SU-DHL-6 (cell line): ENCODE measurements at regions not wholly inside any gene's neighbourhood (a gene's known extent, or its start where the extent isn't known, plus 50 kb on each side); places are given as distances from the start of the nearest gene placed in this dataset.

Source experiments
- H2AFZ ChIP-seq: fragments of 200-600 bp; sonication (generic); 2 replicates; pipeline ENCODE4 v1.6.1; 2014; ENCODE audit warnings: low read depth, mild to moderate bottlenecking, moderate library complexity, mixed read lengths, antibody characterized with exemption, low read length; ENCODE audit not compliant: severe bottlenecking
- H3F3A ChIP-seq: fragments of 200-600 bp; shearing (Covaris generic); 2 replicates; pipeline ENCODE4 v1.6.0; 2016; ENCODE audit warnings: antibody characterized with exemption, mild to moderate bottlenecking; ENCODE audit not compliant: insufficient read depth
- H3K27ac ChIP-seq: fragments of 200-600 bp; sonication (generic); 2 replicates; pipeline ENCODE4 v1.5.1; 2016; ENCODE audit warnings: low read depth, mild to moderate bottlenecking, low read length, moderate library complexity, mixed read lengths
- H3K27me3 ChIP-seq: fragments of 200-600 bp; sonication (generic), shearing (Covaris generic); 2 replicates; pipeline ENCODE4 v1.6.0; 2014; ENCODE audit warnings: mild to moderate bottlenecking, low read length
- H3K36me3 ChIP-seq: fragments of 200-600 bp; sonication (generic); 2 replicates; pipeline ENCODE4 v1.6.1; 2014; ENCODE audit warnings: mild to moderate bottlenecking, low read length, mixed read lengths
- H3K4me2 ChIP-seq: fragments of 300-600, 200-600 bp; shearing (Covaris generic), sonication (generic); 2 replicates; pipeline ENCODE4 v1.6.0; 2014; ENCODE audit warnings: low read length, low read depth, mild to moderate bottlenecking; ENCODE audit not compliant: poor library complexity, severe bottlenecking
- H3K4me3 ChIP-seq: fragments of 200-600 bp; sonication (generic); 2 replicates; pipeline ENCODE4 v1.5.1; 2014; ENCODE audit warnings: antibody characterized with exemption, low read length, mild to moderate bottlenecking, mixed read lengths; ENCODE audit not compliant: insufficient read depth, poor library complexity, severe bottlenecking
- H3K79me2 ChIP-seq: fragments of 200-600 bp; sonication (generic); 2 replicates; pipeline ENCODE4 v1.6.1; 2014; ENCODE audit warnings: mild to moderate bottlenecking, low read length, moderate library complexity; ENCODE audit not compliant: insufficient read depth
- H3K9ac ChIP-seq: fragments of 200-600 bp; sonication (generic); 2 replicates; pipeline ENCODE4 v1.7.0; 2014; ENCODE audit warnings: mild to moderate bottlenecking, low read length
- H3K9me2 ChIP-seq: fragments of 200-600 bp; sonication (generic); replicated peaks from 2 replicates; pipeline ENCODE4 v1.6.1; 2014; ENCODE audit warnings: low read length; ENCODE audit not compliant: insufficient read depth
- H3K9me3 ChIP-seq: fragments of 200-600 bp; sonication (generic); 2 replicates; pipeline ENCODE4 v1.6.1; 2014; ENCODE audit warnings: low read length, mixed read lengths; ENCODE audit not compliant: insufficient read depth
- H4K20me1 ChIP-seq: fragments of 200-600 bp; sonication (generic); 2 replicates; pipeline ENCODE4 v1.6.1; 2014; ENCODE audit warnings: low read depth, mild to moderate bottlenecking, antibody characterized with exemption, low read length, moderate library complexity, mixed read lengths
- EZH2phosphoT487 ChIP-seq: fragments of 200-600 bp; sonication (generic), shearing (Covaris generic); conservative IDR thresholded peaks from 2 replicates; pipeline ENCODE4 v1.6.1; 2018; ENCODE audit warnings: mild to moderate bottlenecking, antibody characterized with exemption, low read length, moderate library complexity, mixed read lengths
- TF ChIP-seq, protein P1 (sequence below): fragments of 200-600 bp; sonication (generic); IDR thresholded peaks from one replicate; pipeline ENCODE4 v1.5.1; 2017; ENCODE audit warnings: antibody characterized with exemption, mild to moderate bottlenecking, low read length, moderate library complexity; ENCODE audit not compliant: insufficient read depth, poor library complexity, severe bottlenecking

DNA sequence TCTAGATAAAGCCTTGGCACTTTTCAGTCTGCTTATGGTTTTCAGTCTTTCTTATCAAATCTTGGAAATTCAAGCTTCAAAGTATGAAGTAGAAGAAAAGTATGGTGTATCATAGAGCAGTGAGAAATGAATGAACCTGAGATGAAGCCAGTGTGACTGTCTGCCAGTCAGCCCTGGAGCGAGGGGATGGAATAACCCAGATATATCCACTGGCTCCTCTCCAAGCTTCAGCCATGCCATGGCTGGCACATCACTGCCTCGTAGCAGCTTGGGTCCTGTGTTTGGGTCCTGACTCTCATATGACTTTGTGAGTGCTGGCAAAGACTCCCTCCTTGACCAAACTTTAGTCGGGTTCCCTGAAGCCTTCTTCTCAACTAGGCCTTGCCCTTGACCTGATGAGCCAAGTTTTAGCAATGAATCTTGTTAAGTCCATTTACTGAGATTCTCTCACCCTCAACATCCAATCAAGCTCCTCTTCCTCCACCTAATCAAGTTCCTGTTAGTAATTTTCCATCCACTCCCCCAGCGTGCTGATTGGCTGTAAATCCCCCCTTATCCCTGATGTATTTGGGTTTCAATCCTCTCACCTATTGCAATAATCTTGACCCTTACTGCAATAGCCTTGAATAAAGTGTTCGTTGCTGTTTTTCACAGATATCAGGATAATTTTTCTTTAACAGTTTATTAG is 62.5 kb upstream of the PRDX6 start:
- H3K4me2 ChIP-seq: peak overlapping the region; percentile 61
- peak overlapping the region; percentile 54 for H3K9ac ChIP-seq
- no peaks in the 10 kb centered on the region for H3K27me3 ChIP-seq
- H3K4me3 ChIP-seq: no peak overlapping the region
- H3K36me3 ChIP-seq: no peaks in the 10 kb centered on the region
- no peak overlapping the region for H2AFZ ChIP-seq
- no peaks in the 10 kb centered on the region for H4K20me1 ChIP-seq
- H3F3A ChIP-seq: peaks cover 87% of the 10 kb centered on the region
- no peaks in the 10 kb centered on the region for H3K9me2 ChIP-seq
- no peaks in the 10 kb centered on the region for H3K9me3 ChIP-seq
- peak overlapping the region; percentile 97 for H3K27ac ChIP-seq
- H3K79me2 ChIP-seq: no peaks in the 10 kb centered on the region
- TF ChIP-seq, protein P1, sequence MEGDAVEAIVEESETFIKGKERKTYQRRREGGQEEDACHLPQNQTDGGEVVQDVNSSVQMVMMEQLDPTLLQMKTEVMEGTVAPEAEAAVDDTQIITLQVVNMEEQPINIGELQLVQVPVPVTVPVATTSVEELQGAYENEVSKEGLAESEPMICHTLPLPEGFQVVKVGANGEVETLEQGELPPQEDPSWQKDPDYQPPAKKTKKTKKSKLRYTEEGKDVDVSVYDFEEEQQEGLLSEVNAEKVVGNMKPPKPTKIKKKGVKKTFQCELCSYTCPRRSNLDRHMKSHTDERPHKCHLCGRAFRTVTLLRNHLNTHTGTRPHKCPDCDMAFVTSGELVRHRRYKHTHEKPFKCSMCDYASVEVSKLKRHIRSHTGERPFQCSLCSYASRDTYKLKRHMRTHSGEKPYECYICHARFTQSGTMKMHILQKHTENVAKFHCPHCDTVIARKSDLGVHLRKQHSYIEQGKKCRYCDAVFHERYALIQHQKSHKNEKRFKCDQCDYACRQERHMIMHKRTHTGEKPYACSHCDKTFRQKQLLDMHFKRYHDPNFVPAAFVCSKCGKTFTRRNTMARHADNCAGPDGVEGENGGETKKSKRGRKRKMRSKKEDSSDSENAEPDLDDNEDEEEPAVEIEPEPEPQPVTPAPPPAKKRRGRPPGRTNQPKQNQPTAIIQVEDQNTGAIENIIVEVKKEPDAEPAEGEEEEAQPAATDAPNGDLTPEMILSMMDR: no peak
- TF ChIP-seq EZH2phosphoT487: no peak

DNA sequence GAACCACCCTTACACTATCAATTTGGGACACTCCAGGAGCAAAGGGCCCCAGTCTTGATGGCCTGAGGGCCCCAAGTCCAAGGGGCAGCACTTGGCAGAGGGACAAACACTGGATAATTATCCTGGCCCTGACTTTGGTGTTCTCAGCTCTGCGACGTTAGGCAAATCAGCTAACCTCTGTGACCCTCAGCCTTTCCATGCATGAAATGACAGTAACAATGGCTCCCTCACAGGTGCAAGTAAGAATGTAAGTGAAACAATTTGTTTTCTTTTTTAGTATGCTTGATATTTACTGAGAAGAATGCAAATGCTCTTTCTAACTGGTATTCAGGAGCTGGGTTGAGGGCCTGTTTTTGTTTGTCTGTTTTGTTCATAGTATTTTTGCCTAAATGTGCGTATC is 61.6 kb upstream of the PRDX6 start:
- Histone ChIP-seq H3K36me3 (no peaks in the 10 kb centered on the region), H3K9me2 (no peaks in the 10 kb centered on the region), H4K20me1 (no peaks in the 10 kb centered on the region), H3K27ac (peak overlapping the region; percentile 97), H3K4me3 (peak overlapping the region; percentile 37), H2AFZ (no peak overlapping the region), H3K79me2 (no peaks in the 10 kb centered on the region), H3F3A (peaks cover 79% of the 10 kb centered on the region), H3K27me3 (no peaks in the 10 kb centered on the region), H3K4me2 (peak overlapping the region; percentile 61), H3K9me3 (no peaks in the 10 kb centered on the region), H3K9ac (peak overlapping the region; percentile 54)
- no peak for TF ChIP-seq EZH2phosphoT487
- TF ChIP-seq, protein P1: no peak

DNA sequence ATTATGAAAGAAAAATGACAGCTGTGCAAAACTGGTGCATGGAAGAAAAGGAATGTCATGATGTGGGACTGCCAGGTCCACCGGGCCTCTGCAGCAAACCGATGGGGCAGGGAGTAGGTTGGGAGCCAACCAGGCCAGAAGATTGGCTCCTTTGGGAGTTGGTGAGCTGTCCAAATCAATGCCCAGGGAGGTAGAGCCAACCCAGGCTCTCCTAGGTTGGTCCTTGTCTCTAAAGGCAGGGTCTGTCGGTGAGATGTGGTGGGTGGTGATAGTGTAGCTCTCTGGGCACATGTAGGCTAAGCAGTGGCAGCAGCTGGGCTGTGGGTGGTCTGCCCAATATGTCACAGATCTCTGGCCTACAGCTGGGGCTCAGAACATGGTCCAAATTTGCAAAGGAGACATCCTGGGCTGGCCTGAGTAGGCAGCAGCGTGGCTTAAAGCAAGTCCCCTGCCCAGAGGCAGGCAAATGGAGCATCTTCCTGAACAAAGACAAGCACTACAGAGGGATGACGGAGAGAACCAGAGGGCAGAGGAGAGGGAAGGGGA is 61.2 kb upstream of the PRDX6 start:
- Histone ChIP-seq H3K27me3 (no peaks in the 10 kb centered on the region), H3F3A (peaks cover 74% of the 10 kb centered on the region), H3K36me3 (no peaks in the 10 kb centered on the region), H3K27ac (peak overlapping the region; percentile 97), H3K79me2 (no peaks in the 10 kb centered on the region), H3K4me3 (peak overlapping the region; percentile 37), H3K9me3 (no peaks in the 10 kb centered on the region), H4K20me1 (no peaks in the 10 kb centered on the region), H2AFZ (no peak overlapping the region), H3K9me2 (no peaks in the 10 kb centered on the region), H3K4me2 (peak overlapping the region; percentile 61), H3K9ac (peak overlapping the region; percentile 54)
- no peak for TF ChIP-seq EZH2phosphoT487
- TF ChIP-seq, protein P1: no peak
